AG04450 (cell line): ENCODE measurements at regions not wholly inside any gene's neighbourhood (a gene's known extent, or its start where the extent isn't known, plus 50 kb on each side); places are given as distances from the start of the nearest gene placed in this dataset.

Source experiments
- CTCF ChIA-PET: fragments of 300-600, 350-600 bp; formaldehyde crosslinking; extraction: SDS; loops from one replicate; lab custom pipeline; 2022; ENCODE audit warnings: antibody characterized with exemption, inconsistent platforms; lab: Charles Lee
- POLR2A ChIA-PET: fragments of 350-600 bp; formaldehyde crosslinking; extraction: SDS; loops from one replicate; lab custom pipeline; 2021; ENCODE audit warnings: antibody characterized with exemption, inconsistent platforms; lab: Yijun Ruan, JAX
- DNase-seq: peaks from one replicate; pipeline ENCODE4 v3.0.0-alpha.2; 2011; ENCODE audit warnings: low read depth, low spot score
- H3K27ac ChIP-seq: one replicate; pipeline ENCODE4 v1.5.1; 2012; ENCODE audit warnings: low read depth, low read length, control low read depth
- H3K27me3 ChIP-seq: one replicate; pipeline ENCODE4 v1.6.0; 2012; ENCODE audit warnings: low read length; ENCODE audit not compliant: control insufficient read depth, insufficient read depth
- H3K4me3 ChIP-seq: 2 replicates; pipeline ENCODE4 v1.5.1; 2011; ENCODE audit warnings: mild to moderate bottlenecking, low read depth, low read length, control low read depth
- H3K9me3 ChIP-seq: 2 replicates; pipeline ENCODE4 v1.5.1; 2012; ENCODE audit warnings: low read length; ENCODE audit not compliant: control insufficient read depth, insufficient read depth
- CTCF ChIP-seq: IDR thresholded peaks from 2 replicates; pipeline ENCODE4 v1.5.1; 2011; ENCODE audit warnings: low read depth, low read length, control low read depth, inconsistent platforms

DNA sequence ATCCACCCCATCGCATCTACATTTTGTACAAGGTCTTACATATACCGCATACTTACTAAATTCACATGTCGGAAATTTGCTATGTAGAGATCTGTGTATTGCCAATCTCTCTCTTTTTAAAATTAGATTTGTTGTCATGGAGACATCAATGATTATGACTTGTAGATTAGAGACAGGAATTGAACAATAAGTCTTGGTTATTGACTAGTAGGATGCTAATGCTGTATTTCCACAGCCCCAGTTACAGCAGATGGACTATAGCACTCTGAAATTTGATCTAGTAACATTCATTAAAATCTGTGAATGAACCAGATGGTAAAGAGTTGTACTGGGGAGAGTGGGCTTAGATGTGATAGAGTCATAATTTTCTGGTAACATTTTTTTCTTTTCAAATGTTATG is 805.7 kb downstream of the SLC4A3 start:
- Histone ChIP-seq H3K9me3 (no peaks in the 10 kb centered on the region), H3K27me3 (no peaks in the 10 kb centered on the region), H3K27ac (no peak overlapping the region), H3K4me3 (no peak overlapping the region)
- CTCF ChIA-PET = no interaction called here
- no peak for DNase-seq
- TF ChIP-seq CTCF = no peak
- POLR2A ChIA-PET = no interaction called here

- H3K9me3 ChIP-seq = no peaks in the 10 kb centered on the region
- ChIA-PET CTCF (no interaction called here), POLR2A (no interaction called here)
- H3K27me3 ChIP-seq = no peaks in the 10 kb centered on the region
- no peak overlapping the region for H3K4me3 ChIP-seq
- DNase-seq = peak; percentile 65
- no peak overlapping the region for H3K27ac ChIP-seq
- no peak for TF ChIP-seq CTCF
Measured at GRCh38 chr2:220434385-220434784, 807.0 kb downstream of the SLC4A3 start.

DNA sequence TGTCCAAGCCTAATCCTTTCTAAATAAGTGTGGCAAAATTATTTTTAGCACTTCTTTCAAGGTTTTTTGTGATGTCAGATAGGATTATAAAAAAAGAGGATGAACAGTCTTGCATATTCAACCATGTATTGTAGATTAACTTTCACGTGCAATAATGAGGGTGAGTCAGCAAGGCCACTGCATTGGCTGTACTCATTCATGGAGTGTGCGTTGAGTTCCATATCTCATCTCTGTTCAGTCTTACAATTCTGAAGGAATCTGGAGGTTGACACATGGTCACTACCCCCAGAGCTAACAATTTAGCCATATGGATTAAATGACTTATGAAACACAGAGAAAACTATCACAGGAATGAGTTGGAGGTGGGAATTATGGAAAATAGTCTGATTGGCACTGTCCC is 810.5 kb downstream of the SLC4A3 start:
- H3K9me3 ChIP-seq = no peaks in the 10 kb centered on the region
- no peak for TF ChIP-seq CTCF
- CTCF ChIA-PET = no interaction called here
- DNase-seq = no peak
- H3K27me3 ChIP-seq = no peaks in the 10 kb centered on the region
- POLR2A ChIA-PET = no interaction called here
- H3K4me3 ChIP-seq = no peak overlapping the region
- H3K27ac ChIP-seq = no peak overlapping the region

DNA sequence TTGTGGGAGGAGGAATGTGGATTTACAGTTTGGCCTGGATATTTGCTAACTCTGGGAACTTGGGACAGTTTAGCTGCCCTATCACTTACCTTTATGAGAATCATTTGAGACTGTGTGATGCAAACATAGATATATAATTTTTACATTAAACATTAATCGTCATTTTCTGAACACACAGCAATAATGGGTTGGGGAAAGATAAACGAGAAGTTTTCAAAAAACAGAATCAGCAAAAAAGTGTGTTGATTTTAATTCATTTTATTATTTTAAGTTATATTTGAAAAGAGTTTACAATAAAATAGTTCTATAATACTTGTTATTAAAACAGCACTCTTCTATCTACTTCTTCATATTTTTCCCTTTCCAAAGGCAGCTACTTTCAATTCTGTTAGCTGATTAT is 813.3 kb downstream of the SLC4A3 start:
- POLR2A ChIA-PET = no interaction called here
- no peak for TF ChIP-seq CTCF

DNA sequence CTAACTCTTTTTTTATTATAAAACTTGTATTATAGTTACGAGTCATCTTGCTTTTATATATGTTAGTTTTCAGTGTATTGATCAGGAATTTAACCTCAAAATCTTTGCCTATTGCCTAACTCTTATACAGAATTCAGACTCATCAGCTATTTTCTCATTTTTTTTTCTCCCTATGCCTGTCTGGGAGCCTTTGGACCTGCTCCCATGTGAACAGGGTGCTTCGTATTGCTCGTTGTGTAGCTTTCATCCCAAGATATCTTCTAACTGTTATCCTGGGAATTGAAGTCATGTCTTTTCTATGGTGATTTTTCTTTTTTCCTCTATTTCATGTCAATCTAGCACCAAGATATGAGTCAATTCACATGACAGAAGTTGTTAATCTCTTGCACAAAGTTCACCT is 814.0 kb downstream of the SLC4A3 start:
- TF ChIP-seq CTCF = no peak
- POLR2A ChIA-PET = interaction anchor here (0.7 kb wide), 1 partner anchor 71 kb away, joined by 3 read pairs; no protein-coding TSS in a partner anchor
- no peak overlapping the region for H3K4me3 ChIP-seq
- CTCF ChIA-PET = no interaction called here
- DNase-seq = no peak
- H3K27me3 ChIP-seq = no peaks in the 10 kb centered on the region
- no peaks in the 10 kb centered on the region for H3K9me3 ChIP-seq
- H3K27ac ChIP-seq = no peak overlapping the region

More for the DNA sequence above, 813.3 kb downstream of the SLC4A3 start:
- Histone ChIP-seq H3K27me3 (no peaks in the 10 kb centered on the region), H3K4me3 (no peak overlapping the region), H3K27ac (no peak overlapping the region), H3K9me3 (no peaks in the 10 kb centered on the region)
- DNase-seq = no peak
- CTCF ChIA-PET = no interaction called here
